ENCODE measurements at regions not wholly inside any gene's neighbourhood (a gene's known extent, or its start where the extent isn't known, plus 50 kb on each side); places are given as distances from the start of the nearest gene placed in this dataset.

GRCh38 chr5:56305001-56305950 is 72.1 kb upstream of the ANKRD55 start:
- TF ChIP-seq CTCF (IDR thresholded peaks at IDR 0.05) (no peak), POLR2A (IDR thresholded peaks at IDR 0.05) (no peak), POLR2AphosphoS5 (IDR thresholded peaks at IDR 0.05) (no peak)

Measured in upper lobe of left lung (tissue), 4 donors.